RWPE2 (cell line): ENCODE measurements at regions not wholly inside any gene's neighbourhood (a gene's known extent, or its start where the extent isn't known, plus 50 kb on each side); places are given as distances from the start of the nearest gene placed in this dataset.

Source experiments
- ATAC-seq: fragments of 200-7000 bp; cut with Tn5 transposase; 3 replicates; pipeline ENCODE4 v1.9.1; 2021; ENCODE audit warnings: low read depth
- DNase-seq: peaks from one replicate; pipeline ENCODE4 v3.0.0-alpha.2; 2020; ENCODE audit warnings: low spot score
- H3K27ac ChIP-seq: fragments of 450-650 bp; 2 replicates; pipeline ENCODE4 v1.5.1; 2017; ENCODE audit warnings: mild to moderate bottlenecking; ENCODE audit not compliant: poor library complexity, severe bottlenecking
- H3K27me3 ChIP-seq: fragments of 250-450 bp; sonication (Bioruptor Pico); 2 replicates; pipeline ENCODE4 v1.5.1; 2021; ENCODE audit warnings: mild to moderate bottlenecking, moderate library complexity; ENCODE audit not compliant: insufficient read depth, poor library complexity, severe bottlenecking
- H3K36me3 ChIP-seq: fragments of 250-450 bp; sonication (Bioruptor Pico); 2 replicates; pipeline ENCODE4 v1.5.1; 2020; ENCODE audit warnings: low read depth, mild to moderate bottlenecking, moderate library complexity
- H3K4me1 ChIP-seq: fragments of 250-450 bp; sonication (Bioruptor Pico); 2 replicates; pipeline ENCODE4 v1.5.1; 2021; ENCODE audit warnings: mild to moderate bottlenecking, moderate library complexity; ENCODE audit not compliant: insufficient read depth, poor library complexity, severe bottlenecking
- H3K4me3 ChIP-seq: fragments of 250-450 bp; sonication (Bioruptor Pico); 2 replicates; pipeline ENCODE4 v1.5.1; 2021; ENCODE audit warnings: mild to moderate bottlenecking, moderate library complexity; ENCODE audit not compliant: severe bottlenecking
- H3K9me3 ChIP-seq: fragments of 250-450 bp; sonication (Bioruptor Pico); 2 replicates; pipeline ENCODE4 v1.5.1; 2021; ENCODE audit warnings: mild to moderate bottlenecking, moderate library complexity; ENCODE audit not compliant: severe bottlenecking
- TF ChIP-seq, protein P1 (sequence below): fragments of 450-650 bp; IDR thresholded peaks from one replicate; pipeline ENCODE4 v1.5.1; 2017; ENCODE audit warnings: mild to moderate bottlenecking, moderate library complexity; ENCODE audit not compliant: poor library complexity, severe bottlenecking

DNA sequence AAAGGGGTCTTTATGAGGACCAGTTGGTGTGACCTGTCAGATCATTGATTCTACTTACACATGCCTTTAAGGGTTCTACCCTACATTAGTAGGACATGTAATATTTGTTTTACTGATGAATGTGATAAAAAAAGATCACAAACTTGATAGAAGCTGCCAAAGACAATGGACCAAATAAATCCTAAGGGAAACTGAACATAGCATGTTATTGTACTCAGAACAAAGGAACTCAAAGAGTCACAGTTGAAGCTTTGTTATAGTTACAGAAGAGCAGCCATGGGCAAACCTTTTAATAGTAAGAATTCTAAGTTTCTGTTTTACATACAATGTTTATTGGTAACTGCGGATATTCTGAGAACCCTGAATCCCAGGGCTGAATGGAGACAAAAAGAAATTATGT lies 780.1 kb downstream of the SLITRK6 start:
- DNase-seq (no peak), ATAC-seq (no peak)
- H3K27me3 ChIP-seq = no peaks in the 10 kb centered on the region
- H3K4me1 ChIP-seq = no peaks in the 10 kb centered on the region
- no peaks in the 10 kb centered on the region for H3K9me3 ChIP-seq
- H3K36me3 ChIP-seq = no peaks in the 10 kb centered on the region
- no peak overlapping the region for H3K4me3 ChIP-seq
- no peak overlapping the region for H3K27ac ChIP-seq
- TF ChIP-seq, protein P1, sequence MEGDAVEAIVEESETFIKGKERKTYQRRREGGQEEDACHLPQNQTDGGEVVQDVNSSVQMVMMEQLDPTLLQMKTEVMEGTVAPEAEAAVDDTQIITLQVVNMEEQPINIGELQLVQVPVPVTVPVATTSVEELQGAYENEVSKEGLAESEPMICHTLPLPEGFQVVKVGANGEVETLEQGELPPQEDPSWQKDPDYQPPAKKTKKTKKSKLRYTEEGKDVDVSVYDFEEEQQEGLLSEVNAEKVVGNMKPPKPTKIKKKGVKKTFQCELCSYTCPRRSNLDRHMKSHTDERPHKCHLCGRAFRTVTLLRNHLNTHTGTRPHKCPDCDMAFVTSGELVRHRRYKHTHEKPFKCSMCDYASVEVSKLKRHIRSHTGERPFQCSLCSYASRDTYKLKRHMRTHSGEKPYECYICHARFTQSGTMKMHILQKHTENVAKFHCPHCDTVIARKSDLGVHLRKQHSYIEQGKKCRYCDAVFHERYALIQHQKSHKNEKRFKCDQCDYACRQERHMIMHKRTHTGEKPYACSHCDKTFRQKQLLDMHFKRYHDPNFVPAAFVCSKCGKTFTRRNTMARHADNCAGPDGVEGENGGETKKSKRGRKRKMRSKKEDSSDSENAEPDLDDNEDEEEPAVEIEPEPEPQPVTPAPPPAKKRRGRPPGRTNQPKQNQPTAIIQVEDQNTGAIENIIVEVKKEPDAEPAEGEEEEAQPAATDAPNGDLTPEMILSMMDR = no peak

DNA sequence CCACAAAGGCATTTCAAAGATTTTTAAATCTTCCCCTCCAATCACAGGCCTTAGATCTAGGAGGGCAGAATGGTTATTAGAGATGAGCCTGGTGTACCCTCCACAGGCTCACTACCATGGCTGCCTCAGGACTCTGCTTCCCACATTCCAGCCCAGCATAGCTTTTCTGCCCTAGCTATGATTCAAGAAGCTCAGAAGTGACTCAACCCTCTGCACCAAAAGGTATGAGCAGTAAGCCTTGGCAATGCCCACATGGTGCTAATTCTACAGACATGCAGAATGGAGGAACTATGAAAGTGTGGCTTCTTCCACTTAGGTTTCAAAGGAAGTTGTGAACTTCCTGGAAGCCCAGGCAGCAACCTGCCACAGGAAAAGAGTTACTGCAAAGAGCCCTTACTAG lies 786.2 kb downstream of the SLITRK6 start:
- ATAC-seq (no peak), DNase-seq (no peak)

DNA sequence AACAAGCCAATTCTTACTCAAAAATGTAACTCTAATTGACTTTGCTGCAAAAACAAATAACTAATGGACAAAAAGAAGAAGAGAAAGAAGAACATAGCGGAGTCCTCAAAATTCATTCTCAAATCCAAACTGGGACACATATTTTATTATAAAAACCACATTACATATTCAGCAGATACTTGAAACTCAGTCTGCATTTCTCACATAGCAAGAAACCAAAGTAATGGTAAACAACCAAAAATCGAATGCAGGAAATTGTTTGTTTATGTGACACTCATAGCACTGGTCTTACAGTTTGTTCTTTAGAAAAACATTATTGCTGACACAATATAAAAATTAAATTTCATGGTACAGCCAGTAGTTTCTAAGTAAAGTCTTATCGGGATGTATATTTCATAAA lies 789.8 kb downstream of the SLITRK6 start:
- no peaks in the 10 kb centered on the region for H3K36me3 ChIP-seq
- TF ChIP-seq, protein P1 = no peak

More for the DNA sequence above, 786.2 kb downstream of the SLITRK6 start:
- TF ChIP-seq, protein P1 = no peak
- Histone ChIP-seq H3K9me3 (no peaks in the 10 kb centered on the region), H3K4me1 (no peaks in the 10 kb centered on the region), H3K4me3 (no peak overlapping the region), H3K27ac (no peak overlapping the region), H3K27me3 (no peaks in the 10 kb centered on the region), H3K36me3 (no peaks in the 10 kb centered on the region)

DNA sequence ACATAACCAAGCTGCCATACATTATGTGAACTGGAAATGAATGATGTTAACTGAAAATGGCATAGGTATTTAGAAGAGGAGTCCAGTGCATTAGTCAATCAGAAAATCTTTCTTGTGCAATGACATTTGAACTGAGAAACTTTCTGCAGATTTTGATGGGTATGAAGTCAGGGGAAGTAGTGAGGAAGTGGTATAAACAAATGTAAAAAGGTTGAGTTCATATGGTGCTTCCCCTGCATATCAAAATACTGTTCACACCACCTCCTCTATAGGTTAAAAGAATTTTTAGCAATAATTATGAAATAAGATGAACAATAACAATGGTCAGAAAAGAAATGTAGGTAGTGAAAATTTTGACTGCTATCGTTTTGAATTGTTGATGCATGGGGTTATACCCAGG lies 800.0 kb downstream of the SLITRK6 start:
- Histone ChIP-seq H3K9me3 (no peaks in the 10 kb centered on the region), H3K27ac (no peak overlapping the region), H3K36me3 (no peaks in the 10 kb centered on the region), H3K4me3 (no peak overlapping the region), H3K4me1 (no peaks in the 10 kb centered on the region), H3K27me3 (no peaks in the 10 kb centered on the region)
- ATAC-seq = no peak
- TF ChIP-seq, protein P1 = no peak
- no peak for DNase-seq

More for the DNA sequence above, 789.8 kb downstream of the SLITRK6 start:
- no peaks in the 10 kb centered on the region for H3K27me3 ChIP-seq
- H3K4me1 ChIP-seq = no peaks in the 10 kb centered on the region
- no peaks in the 10 kb centered on the region for H3K9me3 ChIP-seq
- H3K27ac ChIP-seq = no peak overlapping the region
- no peak overlapping the region for H3K4me3 ChIP-seq
- DNase-seq (no peak), ATAC-seq (no peak)

DNA sequence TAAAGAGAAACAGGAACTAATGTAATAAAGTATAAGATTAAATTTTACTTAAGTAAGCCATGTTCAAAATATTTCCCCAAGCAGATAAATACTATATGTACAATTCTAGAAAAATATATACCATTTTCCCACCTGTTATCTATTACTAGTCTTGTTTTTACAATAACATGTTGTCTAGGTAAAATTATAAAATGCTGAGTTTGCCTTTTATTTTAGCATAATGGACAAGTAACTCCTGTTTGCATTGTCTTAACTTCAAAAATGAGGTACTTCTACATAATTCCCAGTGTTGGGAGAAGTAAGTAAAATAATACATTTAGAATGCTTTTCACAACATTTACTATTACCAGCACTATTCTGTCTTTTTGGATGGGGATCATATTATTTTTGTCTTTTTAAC lies 800.5 kb downstream of the SLITRK6 start:
- DNase-seq (no peak), ATAC-seq (no peak)
- Histone ChIP-seq H3K4me3 (no peak overlapping the region), H3K27me3 (no peaks in the 10 kb centered on the region), H3K9me3 (no peaks in the 10 kb centered on the region), H3K4me1 (no peaks in the 10 kb centered on the region), H3K36me3 (no peaks in the 10 kb centered on the region), H3K27ac (no peak overlapping the region)
- TF ChIP-seq, protein P1 = no peak
